B cell (primary cell): ENCODE measurements at regions not wholly inside any gene's neighbourhood (a gene's known extent, or its start where the extent isn't known, plus 50 kb on each side); places are given as distances from the start of the nearest gene placed in this dataset.

Experiments used
- CTCF ChIP-seq: fragments of 200-600 bp; IDR thresholded peaks from one replicate; pipeline ENCODE4 v1.8.0; 2022; ENCODE audit warnings: antibody characterized with exemption, mild to moderate bottlenecking
- EZH2 ChIP-seq: IDR thresholded peaks from 2 replicates; pipeline ENCODE4 v1.6.1; 2012; ENCODE audit warnings: borderline replicate concordance, low read depth, mild to moderate bottlenecking, moderate library complexity, low read length; ENCODE audit not compliant: insufficient read depth, poor library complexity, severe bottlenecking

- TF ChIP-seq CTCF: no peak
- TF ChIP-seq EZH2: no peak
These were observed 340.7 kb downstream of the ADGRL2 start for GRCh38 chr1:82141390-82141789.
